OCI-LY3 (cell line): ENCODE measurements at regions not wholly inside any gene's neighbourhood (a gene's known extent, or its start where the extent isn't known, plus 50 kb on each side); places are given as distances from the start of the nearest gene placed in this dataset.

ENCODE experiments used
- CTCF ChIP-seq: fragments of 200-600, 300-600 bp; sonication (generic); IDR thresholded peaks from 2 replicates; pipeline ENCODE4 v1.5.1; 2014; ENCODE audit warnings: antibody characterized with exemption, low read length, low read depth
- EZH2phosphoT487 ChIP-seq: fragments of 200-600 bp; shearing (Covaris generic); IDR thresholded peaks from 2 replicates; pipeline ENCODE4 v1.6.1; 2018; ENCODE audit warnings: antibody characterized with exemption, mixed run types, low read depth

GRCh38 chr5:85170183-85170582, 785.5 kb upstream of the EDIL3 start:
- TF ChIP-seq CTCF (no peak), EZH2phosphoT487 (no peak)
